DMS 273 (cell line): ENCODE measurements at regions not wholly inside any gene's neighbourhood (a gene's known extent, or its start where the extent isn't known, plus 50 kb on each side); places are given as distances from the start of the nearest gene placed in this dataset.

ENCODE experiments used
- DNase-seq: peaks from one replicate; lab custom pipeline; 2025; ENCODE audit not compliant: unreplicated experiment; lab: John Stamatoyannopoulos, UW

DNA sequence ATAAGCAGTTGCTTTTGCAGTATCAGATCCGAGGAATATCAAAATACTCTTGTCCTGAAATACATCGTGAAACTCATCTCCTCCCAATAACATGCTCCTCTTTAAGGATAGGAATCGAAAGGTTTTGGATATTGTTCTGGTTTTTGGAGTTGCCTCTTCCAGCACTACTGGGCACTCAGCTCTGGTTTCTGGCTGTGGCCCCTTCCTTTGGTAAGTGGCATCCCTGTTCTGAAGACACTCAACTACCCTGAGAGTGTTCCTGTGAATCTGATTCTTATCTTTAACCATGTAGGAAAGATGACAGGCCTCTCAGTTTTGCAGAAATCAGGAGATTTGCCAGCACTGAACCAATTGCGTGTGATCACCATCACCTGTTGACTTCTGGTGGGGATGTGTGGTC, 327.5 kb upstream of the TBL1XR1 start:
- no peak for DNase-seq

- DNase-seq, result no peak
Observed at GRCh38 chr3:177525414-177525813, 328.1 kb upstream of the TBL1XR1 start.

GRCh38 chr3:177525987-177526712, 328.9 kb upstream of the TBL1XR1 start:
- DNase-seq, result no peak

DNA sequence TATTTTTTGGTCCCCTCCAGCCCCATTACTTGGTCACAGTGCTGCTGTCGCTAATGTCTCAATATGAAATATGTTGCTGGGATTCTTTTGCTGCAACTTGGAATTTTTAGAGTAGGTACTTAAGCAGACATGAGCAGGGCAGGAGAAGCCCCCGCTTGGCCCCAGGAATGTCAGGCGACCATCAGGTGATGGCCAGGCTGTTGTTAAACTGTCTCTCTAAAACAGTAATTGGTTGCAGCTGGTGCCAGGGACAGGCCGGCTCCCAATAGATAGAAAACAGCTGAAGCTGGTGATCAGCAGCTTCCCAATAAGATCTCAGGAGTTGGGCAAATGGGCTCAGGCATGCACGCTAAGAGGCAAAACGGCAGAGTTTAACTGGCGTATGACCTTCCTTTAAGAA, 329.9 kb upstream of the TBL1XR1 start:
- DNase-seq, result no peak

- no peak for DNase-seq
Observed at GRCh38 chr3:177528306-177529070, 331.2 kb upstream of the TBL1XR1 start.

DNA sequence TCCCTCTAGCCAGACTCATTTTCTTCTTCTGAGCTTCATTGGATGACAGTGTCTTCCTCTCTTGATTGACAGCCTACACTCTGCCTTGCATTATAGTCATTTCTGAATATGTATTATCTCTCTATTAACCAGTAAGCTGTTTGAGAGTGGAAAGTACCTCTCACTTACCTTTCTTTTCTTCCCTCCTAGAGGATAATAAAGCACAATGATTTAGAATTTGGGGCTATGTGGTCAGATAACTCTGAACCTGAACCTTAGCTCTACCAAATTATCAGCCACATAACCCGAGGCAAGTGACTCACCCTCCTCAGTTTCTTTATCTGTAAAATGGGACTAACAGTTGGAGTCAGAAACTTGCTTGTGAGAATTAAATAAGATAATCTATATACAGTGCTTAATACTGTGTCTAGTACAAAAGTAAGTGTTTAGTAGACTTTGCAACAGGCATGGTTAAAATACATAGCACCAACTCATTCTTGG, 331.8 kb upstream of the TBL1XR1 start:
- no peak for DNase-seq

- no peak for DNase-seq
Observed at GRCh38 chr3:177529716-177530335, 332.5 kb upstream of the TBL1XR1 start.

DNA sequence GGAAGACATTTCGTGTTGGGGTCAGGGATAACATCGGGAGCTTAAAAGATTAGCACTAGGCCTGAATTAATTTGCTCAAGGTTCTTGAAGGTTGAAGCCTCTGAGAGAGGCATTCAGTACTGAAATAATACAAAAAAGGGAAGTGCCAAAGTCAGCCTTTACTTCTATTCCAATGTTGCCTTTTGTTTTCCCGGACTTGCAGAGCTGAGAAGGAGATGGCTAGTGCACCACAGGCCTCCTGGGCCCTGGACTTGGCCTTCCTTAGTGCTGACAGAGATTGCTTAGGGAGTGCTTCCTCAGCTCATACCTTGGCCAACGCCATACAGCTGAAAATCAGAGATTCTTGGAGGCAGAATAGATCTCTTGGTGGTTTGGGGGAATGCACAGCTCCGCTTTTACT, 333.6 kb upstream of the TBL1XR1 start:
- no peak for DNase-seq

DNA sequence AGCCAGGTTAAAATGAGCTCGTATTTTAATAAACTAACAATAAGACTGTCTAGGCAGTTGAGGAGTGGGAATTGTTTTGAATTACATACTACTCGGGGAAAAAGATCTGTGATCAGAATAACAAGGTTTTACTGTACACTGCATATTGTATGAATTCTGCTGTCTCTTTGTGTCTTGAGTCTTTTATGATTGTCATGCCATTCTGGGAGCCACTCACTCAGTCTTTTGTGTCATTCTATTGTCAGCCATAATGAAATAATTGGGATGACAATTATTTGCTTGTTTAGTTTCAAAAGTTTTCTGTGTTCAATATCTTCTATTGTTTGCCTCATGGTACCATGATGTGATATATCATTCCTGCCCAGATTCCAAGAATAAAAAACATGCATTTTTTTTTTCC, 339.6 kb upstream of the TBL1XR1 start:
- DNase-seq, result no peak

DNA sequence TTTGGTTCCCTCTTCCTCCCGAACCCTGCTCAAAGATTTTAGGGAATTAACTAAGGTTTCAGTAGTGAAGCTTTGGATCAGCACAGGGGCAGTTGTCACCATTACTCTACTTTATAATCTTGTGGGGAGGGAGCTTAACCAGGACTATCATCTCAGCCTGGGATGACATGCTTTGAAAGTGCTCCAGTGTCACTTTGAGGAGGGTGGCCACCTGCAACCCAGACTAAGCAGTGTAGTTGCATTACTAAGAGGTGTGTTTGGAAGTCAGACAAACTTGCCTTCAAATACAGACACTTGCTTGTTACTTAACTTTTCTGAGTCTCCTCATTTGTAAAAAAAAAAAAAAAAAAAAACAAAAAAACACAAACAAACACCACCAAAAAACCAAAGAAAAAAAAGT, 340.3 kb upstream of the TBL1XR1 start:
- DNase-seq, result no peak

GRCh38 chr3:177538048-177538749, 340.9 kb upstream of the TBL1XR1 start:
- no peak for DNase-seq

DNA sequence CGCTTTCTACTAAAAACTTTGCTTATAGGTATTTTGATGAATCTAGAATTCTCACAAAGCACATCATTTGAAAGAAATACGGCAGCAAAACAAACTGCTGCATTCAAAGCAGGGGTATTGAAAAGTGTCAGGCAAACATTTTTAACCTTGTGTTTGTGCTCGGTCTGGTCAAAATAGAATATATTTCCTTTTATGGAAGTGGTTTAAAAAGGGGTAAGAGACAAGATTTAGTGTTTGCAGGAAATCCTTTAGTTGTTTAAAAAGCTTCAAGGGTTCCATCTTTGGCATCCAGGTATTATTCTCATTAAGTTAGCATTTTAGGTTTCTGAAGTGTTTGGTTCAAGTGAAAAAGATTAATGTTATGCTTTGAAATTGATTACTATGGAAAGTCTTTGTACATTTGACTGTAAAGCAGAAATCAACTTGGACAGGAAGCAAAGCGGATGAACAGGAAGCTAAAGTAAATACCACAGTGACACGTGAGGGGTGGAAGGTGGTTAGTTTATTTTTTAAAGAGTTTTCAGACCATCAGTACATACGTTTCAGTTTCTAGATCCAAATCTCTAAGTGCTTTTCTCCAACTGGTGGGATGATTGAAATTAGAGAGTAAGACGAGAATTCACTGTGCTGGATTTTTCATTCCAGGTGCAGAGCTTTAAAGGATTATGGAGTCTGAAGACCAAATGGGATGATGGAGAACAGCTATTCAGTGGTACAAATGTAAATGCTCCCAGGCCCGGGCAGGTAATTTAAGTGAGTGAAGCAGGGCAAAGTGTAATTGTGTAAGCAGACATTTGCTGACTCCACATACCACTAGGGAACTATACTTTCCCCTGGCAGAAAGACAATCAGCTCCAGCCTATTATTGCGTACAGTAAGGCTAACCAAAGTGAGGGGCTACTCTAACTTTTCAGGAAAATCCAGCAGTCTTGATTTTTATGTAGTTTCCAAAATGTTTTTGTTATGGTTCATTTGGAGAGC, 341.8 kb upstream of the TBL1XR1 start:
- DNase-seq, result no peak

DNA sequence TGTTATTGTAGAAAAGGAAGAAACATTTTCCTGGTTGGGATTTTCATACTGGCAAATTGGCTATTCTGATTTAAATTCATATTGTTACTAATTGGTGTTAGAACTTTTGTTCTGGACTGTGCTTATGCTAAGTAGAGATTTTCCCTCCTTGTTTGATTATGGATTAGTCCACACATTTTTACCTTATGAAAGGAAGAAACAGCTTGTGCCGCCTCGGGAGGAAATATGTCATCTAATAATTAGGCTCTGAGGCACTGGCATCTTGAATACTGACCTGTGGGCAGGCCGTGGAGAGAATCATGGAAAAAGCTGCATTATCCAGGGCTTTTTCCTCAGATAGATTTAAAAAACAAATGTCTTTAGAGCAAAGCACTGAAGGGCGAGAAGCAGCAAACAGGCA, 344.3 kb upstream of the TBL1XR1 start:
- DNase-seq, result no peak

DNA sequence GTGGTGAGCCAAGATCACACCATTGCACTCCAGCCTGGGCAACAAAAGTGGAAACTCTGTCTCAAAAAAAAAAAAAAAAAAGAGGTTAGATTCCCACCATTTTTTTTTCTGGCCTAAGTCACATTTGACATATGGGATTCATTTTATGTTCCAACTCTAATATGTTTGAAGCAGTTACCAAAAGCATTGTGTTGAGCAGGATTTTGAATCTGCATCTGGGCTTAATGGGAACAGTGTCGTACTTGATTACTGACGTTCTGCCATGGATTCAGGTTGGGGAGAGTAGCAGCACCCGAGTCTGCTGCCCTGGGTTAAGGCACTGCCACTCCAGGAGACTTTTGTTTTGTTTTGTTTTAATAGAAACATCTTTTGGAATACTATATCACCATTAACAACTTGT, 348.7 kb upstream of the TBL1XR1 start:
- no peak for DNase-seq

- no peak for DNase-seq
Observed at GRCh38 chr3:177547711-177548350, 350.5 kb upstream of the TBL1XR1 start.

GRCh38 chr3:177550667-177551066, 353.4 kb upstream of the TBL1XR1 start:
- DNase-seq, result no peak

GRCh38 chr3:177551431-177551836, 354.2 kb upstream of the TBL1XR1 start:
- DNase-seq, result no peak

DNA sequence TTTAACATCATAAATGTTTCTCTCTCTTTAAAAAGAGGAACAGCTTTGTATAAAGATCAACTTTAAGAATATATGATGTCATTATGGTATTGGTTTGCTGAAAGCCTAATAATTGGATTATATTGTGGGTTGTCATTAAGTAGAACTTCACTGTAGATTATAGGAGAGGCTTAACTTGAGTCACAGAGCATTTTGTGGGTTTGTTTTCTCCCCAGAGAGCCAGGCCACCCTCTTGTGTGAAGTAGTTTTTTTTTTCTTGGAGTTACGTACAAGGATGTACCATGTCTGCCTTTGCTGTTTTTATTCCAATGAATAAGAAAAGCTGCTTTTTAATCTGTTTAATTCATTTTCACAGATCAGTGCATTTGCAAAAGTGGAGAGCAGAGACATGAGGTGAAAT, 354.8 kb upstream of the TBL1XR1 start:
- no peak for DNase-seq

- no peak for DNase-seq
Observed at GRCh38 chr3:177553012-177553411, 355.7 kb upstream of the TBL1XR1 start.

DNA sequence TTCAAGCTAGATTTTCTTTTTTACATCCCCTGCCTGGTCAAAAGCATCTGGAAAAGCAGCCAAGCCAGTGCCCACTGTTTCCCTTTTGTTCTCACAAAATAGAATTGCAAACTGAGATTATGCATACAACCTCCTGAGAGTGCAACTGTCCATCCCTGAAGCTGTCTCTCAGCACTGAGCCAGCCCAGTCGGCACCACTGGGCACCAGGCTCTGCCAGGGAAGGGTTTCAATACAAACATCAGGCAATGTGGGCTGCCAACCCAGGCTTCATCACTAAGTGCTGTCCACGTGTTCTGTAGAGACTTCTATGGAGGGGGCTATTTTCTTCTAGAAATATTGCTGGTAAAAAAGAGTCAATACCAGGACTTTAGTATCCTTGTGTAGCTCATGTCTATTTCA, 356.3 kb upstream of the TBL1XR1 start:
- no peak for DNase-seq
